HepG2 (cell line): ENCODE measurements at regions not wholly inside any gene's neighbourhood (a gene's known extent, or its start where the extent isn't known, plus 50 kb on each side); places are given as distances from the start of the nearest gene placed in this dataset.
A peak's percentile ranks its signal among the peaks of the same experiment; 100 is the strongest.

Experiments
- ATM ChIP-seq: fragments of 450-650 bp; IDR thresholded peaks from 2 replicates; pipeline ENCODE4 v1.7.1; 2017; ENCODE audit warnings: mild to moderate bottlenecking, borderline replicate concordance
- BRF2 ChIP-seq: sonication (generic); formaldehyde crosslinking; IDR thresholded peaks from 2 replicates; pipeline ENCODE4 v1.8.1; 2022; ENCODE audit warnings: mild to moderate bottlenecking, missing genetic modification reagents
- DMTF1 ChIP-seq: sonication (generic); formaldehyde crosslinking; IDR thresholded peaks from 2 replicates; pipeline ENCODE4 v1.4.0; 2020; ENCODE audit warnings: mild to moderate bottlenecking, missing genetic modification reagents
- MBNL3 ChIP-seq: fragments of 250-450 bp; sonication (Bioruptor Pico); conservative IDR thresholded peaks from 2 replicates; pipeline ENCODE4 v1.8.0; 2022; ENCODE audit warnings: mild to moderate bottlenecking, inconsistent platforms
- PAXIP1 ChIP-seq: sonication (generic); formaldehyde crosslinking; conservative IDR thresholded peaks from 2 replicates; pipeline ENCODE4 v1.4.0; 2020; ENCODE audit warnings: mild to moderate bottlenecking, missing genetic modification reagents, moderate library complexity
- PLSCR1 ChIP-seq: sonication (generic); formaldehyde crosslinking; IDR thresholded peaks from 2 replicates; pipeline ENCODE4 v1.5.0; 2020; ENCODE audit warnings: missing genetic modification reagents, mild to moderate bottlenecking, borderline replicate concordance
- RFX3 ChIP-seq: IDR thresholded peaks from 2 replicates; pipeline ENCODE4 v1.6.1; 2016; ENCODE audit warnings: missing biosample characterization, missing genetic modification reagents
- TIGD3 ChIP-seq: sonication (generic); formaldehyde crosslinking; IDR thresholded peaks from 2 replicates; pipeline ENCODE4 v1.5.1; 2020; ENCODE audit warnings: mild to moderate bottlenecking, missing genetic modification reagents, borderline replicate concordance
- ZNF121 ChIP-seq: sonication (generic); formaldehyde crosslinking; IDR thresholded peaks from 2 replicates; pipeline ENCODE4 v1.5.0; 2020; ENCODE audit warnings: mild to moderate bottlenecking, missing genetic modification reagents
- ZNF639 ChIP-seq: conservative IDR thresholded peaks from 2 replicates; pipeline ENCODE4 v1.6.1; 2018; ENCODE audit warnings: missing genetic modification reagents
- ZNF691 ChIP-seq: sonication (generic); formaldehyde crosslinking; IDR thresholded peaks from 2 replicates; pipeline ENCODE4 v1.4.0; 2020; ENCODE audit warnings: missing genetic modification reagents, low read depth, mild to moderate bottlenecking, borderline replicate concordance
- ZNF770 ChIP-seq: sonication (generic); formaldehyde crosslinking; IDR thresholded peaks from 2 replicates; pipeline ENCODE4 v1.5.0; 2020; ENCODE audit warnings: mild to moderate bottlenecking, missing genetic modification reagents
- ZNF878 ChIP-seq: sonication (generic); formaldehyde crosslinking; IDR thresholded peaks from 2 replicates; pipeline ENCODE4 v1.8.1; 2023; ENCODE audit warnings: mild to moderate bottlenecking, missing genetic modification reagents, moderate library complexity

GRCh38 chr17:68759343-68760140 is 158.4 kb upstream of the FAM20A start (continued):
- TF ChIP-seq PAXIP1 (CRISPR knock-in tag) (peak; percentile 87), ZNF770 (CRISPR knock-in tag) (no peak; the same call in 1 of the 2 replicates), ZNF878 (CRISPR knock-in tag) (peak; percentile 92), ZNF639 (0 out of 2 replicates have a peak, but pooled peaks have one; percentile 31), ZNF691 (CRISPR knock-in tag) (peak; percentile 94), TIGD3 (CRISPR knock-in tag) (peak; percentile 97; the same call in 1 of the 2 replicates), RFX3 (no peak), PLSCR1 (CRISPR knock-in tag) (no peak), BRF2 (CRISPR knock-in tag) (0 out of 2 replicates have a peak, but pooled peaks have one; percentile 22), DMTF1 (no peak), ATM (no peak), MBNL3 (CRISPR knock-in tag) (no peak), ZNF121 (CRISPR knock-in tag) (peak; percentile 95)
